ENCODE measurements at regions not wholly inside any gene's neighbourhood (a gene's known extent, or its start where the extent isn't known, plus 50 kb on each side); places are given as distances from the start of the nearest gene placed in this dataset.

DNA sequence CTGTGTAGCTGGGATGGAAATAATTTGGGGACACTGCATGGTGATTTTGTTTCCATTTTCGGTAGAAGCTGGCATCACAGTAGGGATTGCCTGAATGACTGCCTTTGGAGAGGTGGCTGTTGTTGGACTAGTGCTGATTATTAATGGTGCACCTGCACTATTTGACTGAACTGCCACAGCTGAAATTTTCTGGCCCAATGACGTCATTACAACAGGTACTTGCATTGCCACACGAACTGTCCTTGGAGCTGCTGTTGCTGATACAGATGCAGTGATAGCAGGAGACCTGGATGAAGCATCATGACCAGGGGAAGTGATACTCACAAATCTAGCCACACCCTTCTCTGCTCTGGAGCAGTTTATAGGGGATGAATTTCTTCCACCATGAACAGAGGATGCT, 95.6 kb upstream of the FOXC1 start:
- no peak for DNase-seq (ENCODE audit: extremely low read depth, low read depth, low spot score)

DNA sequence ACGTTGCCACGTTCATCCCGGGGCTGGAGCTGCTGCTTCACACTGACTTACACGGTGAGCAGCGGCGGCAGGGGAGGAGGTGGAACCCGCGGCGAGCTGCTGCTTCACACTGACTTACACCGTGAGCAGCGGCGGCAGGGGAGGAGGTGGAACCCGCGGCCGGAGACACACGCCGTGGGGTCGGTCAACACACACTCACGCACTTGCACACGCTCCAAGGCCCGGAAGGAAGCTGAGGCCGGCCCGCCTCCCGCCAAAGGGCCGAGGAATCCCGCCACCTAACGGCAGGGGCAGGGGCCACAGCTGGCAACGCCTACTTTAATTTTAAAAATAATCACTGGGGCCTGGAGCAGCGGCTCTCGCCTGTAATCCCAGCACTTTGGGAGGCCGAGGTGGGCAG, 94.4 kb upstream of the FOXC1 start:
- no peak for DNase-seq (ENCODE audit: extremely low read depth, low read depth, low spot score)

- DNase-seq (ENCODE audit: extremely low read depth, low read depth, low spot score) = no peak
These were observed 93.9 kb upstream of the FOXC1 start for GRCh38 chr6:1515781-1516180.

GRCh38 chr6:1516742-1517520, 92.8 kb upstream of the FOXC1 start:
- DNase-seq (ENCODE audit: extremely low read depth, low read depth, low spot score) = no peak

DNA sequence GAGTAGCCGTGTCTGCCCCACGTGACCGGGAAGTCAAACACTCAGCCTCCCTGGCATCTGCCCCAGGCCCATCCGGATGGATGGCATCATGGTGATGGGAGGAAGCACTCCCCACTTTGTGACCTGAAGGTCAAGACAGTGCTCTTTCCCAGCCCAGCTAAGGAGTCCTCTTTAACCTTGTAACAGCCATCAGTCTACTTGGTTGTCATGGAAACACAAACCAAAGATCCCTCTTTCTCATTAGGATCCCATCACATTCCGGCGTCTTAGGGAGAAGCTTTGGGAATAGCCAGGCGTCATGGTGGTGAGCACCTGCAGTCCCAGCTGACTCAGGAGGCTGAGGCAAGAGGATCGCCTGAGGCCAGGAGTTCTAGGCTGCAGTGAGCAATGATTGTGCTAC, 90.9 kb upstream of the FOXC1 start:
- DNase-seq (ENCODE audit: extremely low read depth, low read depth, low spot score) = no peak

GRCh38 chr6:1519597-1519996, 90.1 kb upstream of the FOXC1 start:
- DNase-seq (ENCODE audit: extremely low read depth, low read depth, low spot score) = no peak

DNA sequence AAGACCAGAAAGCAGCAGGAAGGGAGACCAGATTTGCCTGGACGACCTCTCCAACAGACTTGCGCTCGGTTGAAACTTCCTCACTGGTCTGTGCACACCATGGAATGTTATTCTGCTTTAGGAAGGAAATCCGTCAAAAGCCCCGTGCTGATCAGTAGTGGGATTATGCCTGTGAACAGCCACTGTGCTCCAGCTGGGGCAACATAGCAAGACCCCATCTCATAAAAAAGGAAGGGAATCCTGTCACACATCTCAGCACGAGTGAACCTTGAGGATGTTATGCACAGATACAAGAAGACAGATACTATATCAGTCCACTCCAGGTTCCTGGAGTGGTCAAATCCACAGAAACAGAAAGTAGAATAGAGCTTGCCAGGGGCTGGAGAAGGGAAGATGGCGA, 86.9 kb upstream of the FOXC1 start:
- DNase-seq (ENCODE audit: extremely low read depth, low read depth, low spot score) = no peak

DNA sequence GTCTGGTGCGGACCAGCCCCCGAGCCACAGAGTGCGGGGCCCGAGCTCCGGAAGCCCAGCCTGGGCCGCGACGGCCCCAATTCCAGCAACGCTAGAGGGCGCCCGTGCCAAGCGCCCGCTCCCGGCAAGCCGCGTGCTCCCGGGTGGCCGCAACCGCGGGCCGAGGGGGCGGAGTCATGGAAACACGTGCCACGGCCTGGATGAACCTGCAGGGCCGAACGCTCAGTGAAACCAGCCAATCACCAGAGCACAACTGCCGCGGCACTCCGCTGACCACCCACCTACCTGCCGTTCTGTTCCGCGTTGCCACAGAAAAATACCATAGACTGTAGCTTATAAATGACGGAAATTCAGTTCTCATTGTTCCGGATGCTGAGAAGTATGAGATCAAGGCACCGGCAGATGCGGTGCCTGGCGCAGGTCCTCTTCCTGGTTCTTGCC, 85.7 kb upstream of the FOXC1 start:
- no peak for DNase-seq (ENCODE audit: extremely low read depth, low read depth, low spot score)

DNA sequence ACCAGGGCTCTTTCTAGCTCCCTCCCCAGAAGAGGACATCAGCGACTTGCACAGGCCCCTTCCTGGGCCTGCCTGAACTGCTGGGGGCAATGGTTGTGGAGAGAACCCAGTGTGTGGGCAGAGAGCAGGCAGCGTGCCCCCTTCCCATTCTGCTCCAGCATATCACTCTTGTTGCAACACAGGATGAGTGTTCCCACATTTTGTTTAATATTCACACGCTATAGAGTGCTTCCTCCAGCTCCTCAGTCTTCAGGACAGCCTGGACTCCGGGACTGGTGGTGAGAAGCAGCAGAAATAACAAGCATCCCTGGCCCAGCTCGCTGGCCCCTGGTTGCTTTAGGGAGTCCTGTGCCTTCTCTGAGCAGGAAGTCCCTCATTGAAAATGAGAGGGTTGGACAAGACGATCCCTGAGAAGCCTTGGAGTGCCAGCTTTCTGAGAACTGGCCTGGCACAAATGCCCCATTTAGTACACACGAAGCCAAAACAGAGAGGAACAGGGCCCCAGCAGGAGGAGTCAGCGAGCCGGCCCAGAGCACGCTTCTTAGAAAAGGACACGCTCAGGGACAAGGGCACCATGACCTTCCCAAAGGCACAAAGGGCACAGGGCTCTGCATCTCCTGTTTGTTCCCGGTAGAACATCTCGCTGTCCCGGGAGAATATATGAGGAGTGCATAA, 84.2 kb upstream of the FOXC1 start:
- no peak for DNase-seq (ENCODE audit: extremely low read depth, low read depth, low spot score)

- DNase-seq (ENCODE audit: extremely low read depth, low read depth, low spot score) = no peak
These were observed 83.2 kb upstream of the FOXC1 start for GRCh38 chr6:1526398-1527072.

GRCh38 chr6:1527073-1527457, 82.7 kb upstream of the FOXC1 start:
- no peak for DNase-seq (ENCODE audit: extremely low read depth, low read depth, low spot score)

GRCh38 chr6:1535295-1535694, 74.4 kb upstream of the FOXC1 start:
- DNase-seq (ENCODE audit: extremely low read depth, low read depth, low spot score) = no peak

DNA sequence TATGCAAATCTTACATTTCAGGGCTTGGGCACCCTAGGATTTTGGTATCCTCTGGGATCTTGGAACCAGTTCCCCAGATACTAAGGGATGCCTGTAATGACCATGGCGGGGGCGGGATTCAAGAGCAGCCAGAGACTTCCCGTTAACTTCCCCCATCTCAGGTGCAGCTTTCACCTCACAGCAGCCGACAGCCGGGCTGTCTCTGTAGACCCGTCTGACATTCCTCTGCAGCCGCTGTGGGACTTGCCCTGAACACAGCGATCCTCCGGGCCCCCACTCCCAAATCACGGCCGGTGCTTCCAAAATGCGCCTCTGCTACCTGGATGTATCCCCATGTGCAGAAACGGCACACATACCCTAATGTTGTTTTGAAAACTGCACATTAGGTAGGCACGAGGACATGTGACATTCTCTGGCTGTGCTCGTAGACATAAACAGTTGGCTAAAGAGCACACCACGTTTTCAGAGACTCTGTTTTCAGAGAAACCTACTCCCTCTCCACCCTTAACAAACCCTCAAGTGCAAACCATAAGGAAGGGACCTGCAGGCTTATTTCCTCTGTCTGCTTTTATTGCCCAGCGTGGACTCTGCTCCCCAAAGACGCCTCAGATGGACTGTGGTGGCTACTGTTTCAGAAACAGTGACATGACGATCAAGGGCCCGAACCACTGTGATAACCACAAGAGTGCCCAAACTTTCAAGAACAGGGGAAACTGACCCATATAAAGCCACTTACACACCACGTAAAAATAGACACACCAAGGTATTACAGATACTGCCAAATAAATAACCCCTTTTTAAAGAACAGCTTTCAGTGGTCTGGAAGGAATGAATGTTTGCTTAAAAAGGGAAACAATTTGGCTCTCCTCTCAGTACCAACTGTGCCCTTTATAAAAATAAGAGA, 72.9 kb upstream of the FOXC1 start:
- no peak for DNase-seq (ENCODE audit: extremely low read depth, low read depth, low spot score)

DNA sequence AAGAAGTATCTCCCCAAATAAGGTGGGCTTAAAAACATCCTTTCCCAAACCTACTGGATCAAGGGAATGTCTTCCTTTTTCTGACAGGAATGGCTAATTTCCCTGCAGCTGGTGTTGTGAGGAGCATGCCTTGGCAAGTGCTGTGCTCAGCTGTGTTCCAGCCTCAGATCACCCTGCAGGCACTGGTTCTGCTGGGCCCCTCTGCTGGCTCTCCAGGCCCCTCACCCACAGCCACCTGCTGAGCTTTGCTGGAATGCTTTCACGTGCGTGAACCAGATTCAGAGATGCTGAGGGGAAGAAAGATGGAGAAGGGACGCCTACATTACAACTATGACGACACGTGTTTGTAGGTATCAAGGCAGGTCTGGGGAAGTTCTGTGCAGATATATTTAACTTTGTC, 71.3 kb upstream of the FOXC1 start:
- no peak for DNase-seq (ENCODE audit: extremely low read depth, low read depth, low spot score)

- no peak for DNase-seq (ENCODE audit: extremely low read depth, low read depth, low spot score)
These were observed 70.8 kb upstream of the FOXC1 start for GRCh38 chr6:1538810-1539478.

DNA sequence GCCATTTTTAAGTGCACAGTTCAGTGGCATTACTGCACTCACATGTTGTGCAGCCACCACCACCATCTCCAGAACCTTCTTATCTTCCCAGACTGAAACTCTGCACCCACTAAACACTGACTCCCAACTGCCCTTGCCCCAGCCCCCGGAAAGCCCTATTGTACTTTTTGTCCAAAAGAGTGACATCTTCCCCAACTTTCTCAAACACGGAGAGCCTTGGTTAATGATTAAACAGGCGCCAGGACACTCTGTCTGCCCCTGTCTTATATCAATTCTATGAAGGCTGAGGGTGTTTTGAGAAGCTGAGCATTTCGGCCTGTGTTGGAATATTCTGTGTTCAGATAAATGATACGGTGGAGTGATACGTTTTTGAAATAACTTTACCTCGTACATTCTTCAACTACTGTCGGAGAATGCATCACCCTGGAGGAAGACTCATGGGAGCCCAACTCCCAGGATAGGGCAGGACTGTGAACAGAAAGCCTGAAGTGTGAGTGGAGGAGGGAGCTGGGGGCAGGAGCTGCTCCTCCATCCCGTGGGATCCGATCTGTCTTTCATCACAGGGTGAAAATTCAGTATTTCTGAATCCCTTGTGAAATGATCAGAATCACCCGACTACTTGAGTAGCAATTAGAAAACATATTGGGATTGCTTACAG, 68.7 kb upstream of the FOXC1 start:
- DNase-seq (ENCODE audit: extremely low read depth, low read depth, low spot score) = no peak

- DNase-seq (ENCODE audit: extremely low read depth, low read depth, low spot score) = no peak
These were observed 67.4 kb upstream of the FOXC1 start for GRCh38 chr6:1542335-1542734.

DNA sequence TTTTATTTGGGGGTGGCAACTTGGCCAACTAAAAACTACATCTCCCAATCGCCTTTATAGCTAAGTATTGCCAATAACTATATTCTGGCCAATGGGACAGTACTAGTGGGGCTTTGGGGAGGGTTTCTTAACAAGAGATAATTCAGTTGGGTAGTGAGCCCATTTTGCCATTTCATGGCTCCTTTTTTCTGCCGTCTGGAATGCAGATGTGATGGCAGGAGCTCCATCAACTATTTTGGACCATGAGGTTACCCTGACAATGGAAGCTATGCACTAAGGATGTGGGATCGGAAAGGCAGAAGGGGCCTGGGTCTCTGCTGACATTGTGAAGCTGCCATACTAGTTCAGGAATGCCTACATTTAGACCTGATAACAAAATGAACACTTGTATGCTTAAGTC, 67.0 kb upstream of the FOXC1 start:
- DNase-seq (ENCODE audit: extremely low read depth, low read depth, low spot score) = no peak

DNA sequence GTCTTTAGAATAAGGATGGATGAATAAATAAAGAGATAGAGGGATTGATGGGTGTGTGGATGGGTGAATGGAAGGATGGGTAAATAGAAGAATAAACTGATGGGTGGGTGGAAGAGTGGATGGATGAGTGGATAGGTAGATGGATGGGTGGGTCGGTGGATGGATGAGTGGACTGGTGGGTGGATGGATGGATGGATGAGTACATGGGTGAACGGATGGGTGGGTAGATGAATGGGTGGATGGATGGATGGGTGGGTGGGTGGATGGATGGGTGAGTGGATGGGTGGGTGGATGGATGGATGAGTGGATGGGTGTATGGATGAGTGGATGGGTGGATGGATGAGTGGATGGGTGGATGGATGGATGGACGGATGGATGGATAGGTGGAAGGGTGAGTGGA, 65.7 kb upstream of the FOXC1 start:
- no peak for DNase-seq (ENCODE audit: extremely low read depth, low read depth, low spot score)

- DNase-seq (ENCODE audit: extremely low read depth, low read depth, low spot score) = no peak
These were observed 65.1 kb upstream of the FOXC1 start for GRCh38 chr6:1544603-1545002.
